PC-3 (cell line): ENCODE measurements at regions not wholly inside any gene's neighbourhood (a gene's known extent, or its start where the extent isn't known, plus 50 kb on each side); places are given as distances from the start of the nearest gene placed in this dataset.

Experiments
- ATAC-seq: fragments of 200-7000 bp; cut with Tn5 transposase; 2 replicates; pipeline ENCODE4 v1.9.1; 2020; ENCODE audit warnings: mild to moderate bottlenecking, moderate library complexity
- BruUV-seq: library from RNA; stranded (reverse); fragments of 400-500 nt; replicated peaks from 2 replicates; lab custom pipeline; 2021; lab: Mats Ljungman, UMichigan
- CTCF ChIA-PET: fragments of 300-600 bp; sonication (Branson Sonifier 250); formaldehyde crosslinking; loops from one replicate; lab custom pipeline; 2022; ENCODE audit warnings: antibody characterized with exemption; lab: Charles Lee
- POLR2A ChIA-PET: fragments of 300-600 bp; sonication (Branson Sonifier 250); formaldehyde crosslinking; loops from one replicate; lab custom pipeline; 2022; ENCODE audit warnings: antibody characterized with exemption; ENCODE audit not compliant: unreplicated experiment; lab: Charles Lee
- DNase-seq: peaks from one replicate; pipeline ENCODE4 v3.0.0-alpha.2; 2015
- H2AFZ ChIP-seq: fragments of 300-600 bp; sonication (generic); 2 replicates; pipeline ENCODE4 v1.6.0; 2016; ENCODE audit warnings: antibody characterized with exemption, low read length
- H3F3A ChIP-seq: fragments of 300-600 bp; sonication (generic); one replicate; pipeline ENCODE4 v1.6.0; 2017; ENCODE audit warnings: antibody characterized with exemption, low read length, control low read depth, mild to moderate bottlenecking; ENCODE audit not compliant: unreplicated experiment
- H3K27ac ChIP-seq: fragments of 300-600 bp; sonication (generic); 2 replicates; pipeline ENCODE4 v1.5.1; 2016; ENCODE audit warnings: mild to moderate bottlenecking, low read length
- H3K27me3 ChIP-seq: fragments of 300-600 bp; sonication (generic); 2 replicates; pipeline ENCODE4 v1.6.1; 2016; ENCODE audit warnings: low read length, mixed read lengths
- H3K36me3 ChIP-seq: fragments of 300-600 bp; sonication (generic); 2 replicates; pipeline ENCODE4 v1.6.1; 2016; ENCODE audit warnings: low read depth, mixed run types, low read length, mixed read lengths
- H3K4me1 ChIP-seq: fragments of 300-600 bp; sonication (generic); 2 replicates; pipeline ENCODE4 v1.5.1; 2016; ENCODE audit warnings: low read length; ENCODE audit not compliant: insufficient read depth
- H3K4me2 ChIP-seq: fragments of 300-600 bp; sonication (generic); 2 replicates; pipeline ENCODE4 v1.6.0; 2016; ENCODE audit warnings: low read length
- H3K4me3 ChIP-seq: fragments of 300-600 bp; sonication (generic); 2 replicates; pipeline ENCODE4 v1.5.1; 2016; ENCODE audit warnings: mild to moderate bottlenecking, low read length, mixed read lengths
- H3K79me2 ChIP-seq: fragments of 300-600 bp; sonication (generic); 2 replicates; pipeline ENCODE4 v1.6.1; 2017; ENCODE audit warnings: low read length, mixed read lengths
- H3K9ac ChIP-seq: fragments of 300-600 bp; sonication (generic); 2 replicates; pipeline ENCODE4 v1.6.0; 2016; ENCODE audit warnings: mild to moderate bottlenecking, low read length
- H3K9me2 ChIP-seq: fragments of 300-600 bp; sonication (generic); replicated peaks from 2 replicates; pipeline ENCODE4 v1.6.1; 2016; ENCODE audit warnings: mixed run types, low read length, mixed read lengths
- H3K9me3 ChIP-seq: fragments of 300-600 bp; sonication (generic); 2 replicates; pipeline ENCODE4 v1.6.1; 2016; ENCODE audit warnings: low read length, mixed read lengths
- H4K20me1 ChIP-seq: fragments of 300-600 bp; sonication (generic); 2 replicates; pipeline ENCODE4 v1.6.1; 2016; ENCODE audit warnings: low read length, mixed read lengths
- EZH2 ChIP-seq: fragments of 300-600 bp; sonication (generic); IDR thresholded peaks from one replicate; pipeline ENCODE4 v1.6.1; 2017; ENCODE audit warnings: antibody characterized with exemption, mild to moderate bottlenecking, low read length; ENCODE audit not compliant: unreplicated experiment
- EZH2phosphoT487 ChIP-seq: fragments of 300-600 bp; sonication (generic); IDR thresholded peaks from 2 replicates; pipeline ENCODE4 v1.6.1; 2018; ENCODE audit warnings: mild to moderate bottlenecking, antibody characterized with exemption, low read length, borderline replicate concordance
- intact Hi-C: fragments of 100-400 bp; cut with micrococcal nuclease; formaldehyde crosslinking; loops from 2 replicates; pipeline ENCODE4 v1.9.0; 2023
- TF ChIP-seq, protein P1 (sequence below): fragments of 300-600 bp; sonication (generic); conservative IDR thresholded peaks from 2 replicates; pipeline ENCODE4 v1.5.1; 2017; ENCODE audit warnings: antibody characterized with exemption, low read depth, mild to moderate bottlenecking, low read length

DNA sequence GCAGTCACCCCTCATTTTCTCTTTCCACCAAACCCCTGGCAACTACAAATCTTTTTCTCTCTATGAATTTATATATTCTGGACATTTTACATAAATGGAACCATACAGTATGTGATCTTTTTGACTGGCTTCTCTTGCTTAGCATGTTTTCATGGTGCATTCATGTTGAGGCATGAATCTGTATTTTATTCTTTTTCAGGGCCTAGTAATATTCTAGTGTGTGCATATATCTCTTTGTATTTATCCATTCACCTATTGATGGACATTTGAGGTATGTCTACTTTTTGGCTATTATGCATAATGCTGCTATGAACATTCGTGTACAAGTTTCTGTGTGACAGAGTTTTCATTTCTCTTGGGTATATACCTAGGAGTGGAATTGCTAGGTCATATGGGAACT is 78.2 kb downstream of the HACD1 start:
- Histone ChIP-seq H3K4me2 (no peak overlapping the region), H4K20me1 (no peaks in the 10 kb centered on the region), H3K27me3 (no peaks in the 10 kb centered on the region), H3K27ac (no peak overlapping the region), H3K9me3 (no peaks in the 10 kb centered on the region), H3K79me2 (no peaks in the 10 kb centered on the region), H3K4me3 (no peak overlapping the region), H3K9me2 (no peaks in the 10 kb centered on the region), H3F3A (no peaks in the 10 kb centered on the region), H3K36me3 (no peaks in the 10 kb centered on the region), H3K4me1 (no peaks in the 10 kb centered on the region), H3K9ac (no peak overlapping the region), H2AFZ (no peak overlapping the region)
- ATAC-seq (no peak), DNase-seq (no peak)
- ChIA-PET CTCF (no interaction called here), POLR2A (no interaction called here)
- intact Hi-C loops: no loop called here
- TF ChIP-seq, protein P1, sequence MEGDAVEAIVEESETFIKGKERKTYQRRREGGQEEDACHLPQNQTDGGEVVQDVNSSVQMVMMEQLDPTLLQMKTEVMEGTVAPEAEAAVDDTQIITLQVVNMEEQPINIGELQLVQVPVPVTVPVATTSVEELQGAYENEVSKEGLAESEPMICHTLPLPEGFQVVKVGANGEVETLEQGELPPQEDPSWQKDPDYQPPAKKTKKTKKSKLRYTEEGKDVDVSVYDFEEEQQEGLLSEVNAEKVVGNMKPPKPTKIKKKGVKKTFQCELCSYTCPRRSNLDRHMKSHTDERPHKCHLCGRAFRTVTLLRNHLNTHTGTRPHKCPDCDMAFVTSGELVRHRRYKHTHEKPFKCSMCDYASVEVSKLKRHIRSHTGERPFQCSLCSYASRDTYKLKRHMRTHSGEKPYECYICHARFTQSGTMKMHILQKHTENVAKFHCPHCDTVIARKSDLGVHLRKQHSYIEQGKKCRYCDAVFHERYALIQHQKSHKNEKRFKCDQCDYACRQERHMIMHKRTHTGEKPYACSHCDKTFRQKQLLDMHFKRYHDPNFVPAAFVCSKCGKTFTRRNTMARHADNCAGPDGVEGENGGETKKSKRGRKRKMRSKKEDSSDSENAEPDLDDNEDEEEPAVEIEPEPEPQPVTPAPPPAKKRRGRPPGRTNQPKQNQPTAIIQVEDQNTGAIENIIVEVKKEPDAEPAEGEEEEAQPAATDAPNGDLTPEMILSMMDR: no peak
- TF ChIP-seq EZH2phosphoT487 (no peak), EZH2 (no peak)
- BruUV-seq: no TSS peak

DNA sequence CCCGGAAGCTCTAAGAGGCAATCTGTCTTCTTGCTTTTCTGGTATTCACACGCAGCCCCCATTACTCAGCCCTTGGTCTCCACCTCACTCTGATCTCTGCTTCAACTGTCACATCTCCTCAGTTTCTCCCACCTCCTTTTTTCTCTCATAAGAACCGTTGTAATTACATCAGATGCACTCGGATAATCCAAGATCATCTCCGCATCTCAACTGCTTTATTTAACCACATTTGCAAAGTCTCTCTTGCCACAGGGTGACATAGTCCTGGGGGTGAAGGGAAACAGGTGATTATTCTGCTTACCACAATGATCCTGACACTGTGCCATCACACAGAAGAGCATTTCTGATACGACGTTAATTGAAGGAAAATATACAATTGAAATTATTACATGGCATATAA is 79.9 kb downstream of the HACD1 start:
- H3K4me1 ChIP-seq: no peaks in the 10 kb centered on the region
- H3K36me3 ChIP-seq: no peaks in the 10 kb centered on the region
- ChIA-PET POLR2A (no interaction called here), CTCF (no interaction called here)
- H2AFZ ChIP-seq: no peak overlapping the region
- no peaks in the 10 kb centered on the region for H3K9me3 ChIP-seq
- H3K79me2 ChIP-seq: no peaks in the 10 kb centered on the region
- H3K9me2 ChIP-seq: no peaks in the 10 kb centered on the region
- H3K27ac ChIP-seq: no peak overlapping the region
- ATAC-seq (no peak), DNase-seq (no peak)
- no peak overlapping the region for H3K9ac ChIP-seq
- H3K4me2 ChIP-seq: no peak overlapping the region
- H3F3A ChIP-seq: no peaks in the 10 kb centered on the region
- TF ChIP-seq, protein P1: no peak
- TF ChIP-seq EZH2phosphoT487: no peak
- TF ChIP-seq EZH2: no peak
- BruUV-seq: no TSS peak
- no peaks in the 10 kb centered on the region for H3K27me3 ChIP-seq
- H3K4me3 ChIP-seq: no peak overlapping the region
- intact Hi-C loops: no loop called here
- no peaks in the 10 kb centered on the region for H4K20me1 ChIP-seq

DNA sequence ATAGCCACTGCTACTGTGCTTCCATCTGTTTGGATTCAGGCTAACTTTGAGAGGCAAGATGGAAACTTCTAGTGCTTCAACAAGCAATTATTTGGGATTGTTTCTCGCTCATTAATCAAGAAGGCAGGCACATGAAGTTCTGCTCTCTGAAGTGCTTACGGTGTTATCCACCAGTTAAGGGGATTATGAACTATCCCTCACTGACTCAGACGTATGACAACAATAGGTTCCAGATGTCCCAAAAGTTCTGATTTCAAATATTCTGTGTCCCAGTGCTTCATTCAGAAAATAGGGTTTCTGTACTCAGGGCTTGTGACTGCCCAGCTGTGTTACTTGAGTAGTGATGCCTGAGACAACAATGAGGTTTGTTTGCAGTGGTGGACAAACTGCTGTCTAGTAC is 81.0 kb downstream of the HACD1 start:
- ChIA-PET POLR2A (no interaction called here), CTCF (no interaction called here)
- Histone ChIP-seq H3K9ac (no peak overlapping the region), H3K79me2 (no peaks in the 10 kb centered on the region), H3K4me3 (no peak overlapping the region), H3K36me3 (no peaks in the 10 kb centered on the region), H2AFZ (no peak overlapping the region), H3F3A (no peaks in the 10 kb centered on the region), H4K20me1 (no peaks in the 10 kb centered on the region), H3K27me3 (no peaks in the 10 kb centered on the region), H3K4me1 (no peaks in the 10 kb centered on the region), H3K4me2 (no peak overlapping the region), H3K9me3 (no peaks in the 10 kb centered on the region), H3K9me2 (no peaks in the 10 kb centered on the region), H3K27ac (no peak overlapping the region)
- no peak for TF ChIP-seq EZH2phosphoT487
- no peak for TF ChIP-seq EZH2
- TF ChIP-seq, protein P1: no peak
- intact Hi-C loops: no loop called here
- DNase-seq (no peak), ATAC-seq (no peak)
- no TSS peak for BruUV-seq
